Activated CD8-positive, alpha-beta memory T cell treated with anti-CD3 and anti-CD28 coated beads for 36 hours (primary cell): ENCODE measurements at regions not wholly inside any gene's neighbourhood (a gene's known extent, or its start where the extent isn't known, plus 50 kb on each side); places are given as distances from the start of the nearest gene placed in this dataset.

Source experiments
- CTCF ChIA-PET: fragments of 350-600 bp; sonication (Branson Sonifier 250); formaldehyde crosslinking; loops from one replicate; lab custom pipeline; 2021; ENCODE audit warnings: antibody characterized with exemption; lab: Charles Lee
- POLR2A ChIA-PET: fragments of 350-600 bp; sonication (Branson Sonifier 250); formaldehyde crosslinking; loops from one replicate; lab custom pipeline; 2021; ENCODE audit warnings: antibody characterized with exemption; lab: Charles Lee

DNA sequence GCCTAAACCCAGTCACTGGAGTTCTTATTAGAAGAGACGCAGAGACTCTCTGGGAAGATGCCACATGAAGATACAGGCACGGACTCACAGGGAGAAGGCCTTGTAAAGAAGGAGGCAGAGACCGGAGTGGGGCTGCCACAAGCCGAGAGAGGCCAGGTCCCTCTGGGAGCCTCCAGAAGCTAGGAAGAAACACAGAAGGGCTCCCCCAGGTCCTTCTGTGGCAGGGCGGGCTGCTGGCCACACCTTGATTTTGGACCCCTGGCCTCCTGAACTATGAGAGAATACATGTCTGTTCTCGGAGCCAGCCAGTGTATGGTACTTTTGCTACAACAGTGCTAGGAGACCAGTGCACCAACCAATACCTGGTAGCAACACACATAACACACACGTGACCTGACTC, 140.1 kb upstream of the SPACA7 start:
- ChIA-PET POLR2A (no interaction called here), CTCF (no interaction called here)

GRCh38 chr13:112236539-112237197, 139.5 kb upstream of the SPACA7 start:
- ChIA-PET POLR2A (no interaction called here), CTCF (no interaction called here)

DNA sequence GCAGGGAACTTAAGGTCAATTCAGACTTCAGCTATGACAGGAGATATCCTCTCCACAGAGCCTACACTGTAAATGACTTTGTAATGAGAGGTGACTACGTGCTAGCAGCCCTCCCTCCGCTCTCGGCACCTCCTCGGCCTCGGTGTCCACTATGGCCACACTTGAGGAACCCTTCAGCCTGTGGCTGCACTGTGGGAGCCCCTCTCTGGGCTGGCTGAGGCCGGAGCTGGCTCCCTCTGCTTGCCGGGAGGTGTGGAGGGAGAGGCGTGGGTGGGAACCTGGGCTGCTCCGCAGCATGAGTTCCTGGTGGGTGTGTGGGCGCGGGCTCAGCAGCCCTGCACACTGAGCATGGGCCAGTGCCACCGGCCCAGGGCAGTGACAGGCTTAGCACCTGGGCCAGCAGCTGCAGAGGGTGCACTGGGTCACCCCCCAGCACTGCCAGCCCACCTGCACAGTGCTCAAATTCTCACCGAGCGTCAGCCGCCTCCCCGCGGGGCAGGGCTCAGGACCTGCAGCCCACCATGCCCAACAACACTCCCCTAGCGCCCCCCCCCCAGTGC, 137.6 kb upstream of the SPACA7 start:
- POLR2A ChIA-PET, result no interaction called here
- CTCF ChIA-PET, result no interaction called here

GRCh38 chr13:112240076-112240475, 136.1 kb upstream of the SPACA7 start:
- POLR2A ChIA-PET, result no interaction called here
- CTCF ChIA-PET, result no interaction called here

DNA sequence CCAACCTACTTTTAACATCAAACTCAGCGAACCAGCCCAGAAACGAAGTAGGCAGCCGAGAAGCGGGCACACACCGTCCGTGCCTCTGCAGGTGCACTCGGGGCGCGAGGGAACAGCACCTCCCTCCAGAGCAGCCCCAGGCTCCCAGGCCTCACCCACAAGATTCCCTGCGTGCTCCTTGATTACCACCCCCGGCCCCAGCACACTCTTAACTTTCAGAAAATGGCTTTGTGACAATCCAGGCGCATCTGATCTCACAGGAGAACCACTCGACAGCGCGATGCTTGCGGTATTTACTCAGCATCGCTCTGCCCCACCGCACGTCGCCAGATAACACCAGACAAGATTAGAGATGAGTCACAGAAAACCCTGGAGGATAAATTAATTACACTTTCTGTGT, 134.9 kb upstream of the SPACA7 start:
- ChIA-PET CTCF (no interaction called here), POLR2A (no interaction called here)

DNA sequence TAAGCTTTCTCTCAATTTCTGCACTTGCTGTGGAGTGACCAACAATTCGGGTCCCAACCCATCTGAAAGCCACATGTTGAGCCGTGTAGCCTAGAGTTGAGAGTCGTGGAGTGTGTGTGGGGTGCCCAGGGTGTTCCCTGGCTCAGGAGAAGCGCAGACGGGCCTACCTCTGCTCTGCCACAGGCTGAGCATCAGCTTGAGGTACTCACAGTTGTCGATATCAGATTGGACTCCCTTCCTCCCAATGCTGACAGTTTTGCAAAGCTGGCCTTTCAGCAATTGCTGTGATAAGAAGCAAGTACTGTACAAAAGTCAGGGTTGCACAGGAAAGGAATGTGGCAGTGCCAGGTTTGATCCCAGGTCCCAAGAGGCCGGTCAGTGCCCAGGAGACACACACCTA, 133.4 kb upstream of the SPACA7 start:
- CTCF ChIA-PET, result no interaction called here
- POLR2A ChIA-PET, result no interaction called here

DNA sequence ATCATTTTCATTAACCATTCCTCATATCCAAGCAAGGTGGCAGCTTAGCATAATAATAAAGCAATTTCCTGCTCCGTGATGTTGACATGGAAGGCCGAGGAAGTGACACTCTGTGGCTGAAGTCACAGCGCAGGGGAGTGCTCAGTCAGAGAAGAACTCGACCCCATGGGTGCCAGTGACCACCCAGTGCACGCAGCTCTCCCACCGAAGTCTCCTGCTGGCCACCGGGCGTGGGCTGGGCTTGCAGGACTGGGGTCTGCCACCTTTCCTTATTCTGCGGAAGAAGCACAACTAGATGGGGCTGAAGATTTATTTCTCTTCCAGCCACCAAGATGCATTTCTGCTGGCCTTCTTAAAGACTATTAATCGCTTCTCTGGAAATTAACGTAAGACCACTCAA, 132.1 kb upstream of the SPACA7 start:
- ChIA-PET CTCF (no interaction called here), POLR2A (no interaction called here)

GRCh38 chr13:112244495-112245177, 131.5 kb upstream of the SPACA7 start:
- POLR2A ChIA-PET, result no interaction called here
- CTCF ChIA-PET, result no interaction called here

DNA sequence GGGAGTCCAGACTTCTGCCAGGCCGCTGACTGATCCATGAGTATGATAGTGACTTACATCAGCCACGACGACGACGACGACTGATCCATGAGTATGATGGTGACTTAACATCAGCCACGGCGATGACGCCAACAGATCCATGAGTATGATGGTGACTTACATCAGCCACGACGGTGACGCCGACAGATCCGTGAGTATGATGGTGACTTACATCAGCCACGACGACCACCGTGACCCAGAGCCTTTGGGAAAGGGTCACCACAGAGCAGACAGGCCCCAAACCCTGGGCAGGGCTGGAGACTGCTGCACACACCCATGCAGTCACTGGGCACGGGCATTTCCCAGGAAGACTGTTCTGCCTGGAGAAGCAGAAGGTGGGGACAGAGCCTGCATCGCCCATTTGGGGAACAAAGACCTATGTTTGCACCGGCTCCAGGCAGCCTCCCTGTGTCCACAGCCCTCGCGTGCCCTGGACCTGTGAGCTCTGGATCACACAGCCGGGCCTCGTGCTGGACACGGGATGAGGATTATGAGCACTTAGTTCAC, 130.9 kb upstream of the SPACA7 start:
- CTCF ChIA-PET, result interaction anchor here (0.5 kb wide), 1 partner anchor 148 kb away, joined by 4 read pairs; no protein-coding TSS in a partner anchor
- POLR2A ChIA-PET, result no interaction called here

GRCh38 chr13:112245989-112246388, 130.2 kb upstream of the SPACA7 start:
- ChIA-PET POLR2A (no interaction called here), CTCF (no interaction called here)

- ChIA-PET CTCF (no interaction called here), POLR2A (no interaction called here)
These were observed 129.3 kb upstream of the SPACA7 start for GRCh38 chr13:112246731-112247470.

GRCh38 chr13:112247471-112248405, 128.4 kb upstream of the SPACA7 start:
- ChIA-PET POLR2A (no interaction called here), CTCF (no interaction called here)

- POLR2A ChIA-PET, result no interaction called here
- CTCF ChIA-PET, result no interaction called here
These were observed 127.8 kb upstream of the SPACA7 start for GRCh38 chr13:112248406-112248760.

DNA sequence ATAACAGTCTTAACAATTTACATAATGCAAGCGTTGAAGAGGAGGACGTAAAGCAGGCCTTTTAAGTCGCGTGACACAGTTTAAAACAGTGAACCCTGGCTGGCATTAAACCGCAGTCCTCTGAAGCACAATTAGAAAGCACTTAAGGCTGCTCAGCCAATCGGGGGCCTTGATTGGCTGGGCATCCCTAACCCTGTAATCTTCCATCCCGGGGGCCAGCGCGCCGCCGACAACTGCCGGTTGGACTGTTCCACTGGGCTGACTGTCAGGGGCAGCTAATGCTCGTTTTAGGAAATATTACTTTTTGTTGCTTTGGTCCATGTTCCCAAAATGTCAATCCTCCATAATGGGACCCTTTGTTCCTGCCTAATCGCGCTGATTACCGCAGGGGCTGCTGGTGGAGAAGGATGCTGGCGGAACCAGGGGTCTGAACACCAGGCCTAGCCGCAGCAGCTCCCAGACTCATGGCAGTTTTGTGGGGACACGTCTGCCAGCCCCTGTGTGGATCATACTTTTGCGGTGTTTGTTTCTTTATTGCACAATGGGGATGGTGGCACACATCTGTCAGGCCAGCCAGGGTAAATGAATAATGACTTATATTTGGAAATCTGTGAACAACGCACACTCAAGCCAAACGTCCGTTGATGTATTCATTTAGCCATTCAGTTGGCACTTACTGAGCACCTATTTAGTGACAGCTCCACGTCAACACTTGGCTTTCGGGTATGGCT, 127.1 kb upstream of the SPACA7 start:
- POLR2A ChIA-PET, result no interaction called here
- CTCF ChIA-PET, result no interaction called here

GRCh38 chr13:112249644-112250610, 126.2 kb upstream of the SPACA7 start:
- CTCF ChIA-PET, result no interaction called here
- POLR2A ChIA-PET, result no interaction called here

DNA sequence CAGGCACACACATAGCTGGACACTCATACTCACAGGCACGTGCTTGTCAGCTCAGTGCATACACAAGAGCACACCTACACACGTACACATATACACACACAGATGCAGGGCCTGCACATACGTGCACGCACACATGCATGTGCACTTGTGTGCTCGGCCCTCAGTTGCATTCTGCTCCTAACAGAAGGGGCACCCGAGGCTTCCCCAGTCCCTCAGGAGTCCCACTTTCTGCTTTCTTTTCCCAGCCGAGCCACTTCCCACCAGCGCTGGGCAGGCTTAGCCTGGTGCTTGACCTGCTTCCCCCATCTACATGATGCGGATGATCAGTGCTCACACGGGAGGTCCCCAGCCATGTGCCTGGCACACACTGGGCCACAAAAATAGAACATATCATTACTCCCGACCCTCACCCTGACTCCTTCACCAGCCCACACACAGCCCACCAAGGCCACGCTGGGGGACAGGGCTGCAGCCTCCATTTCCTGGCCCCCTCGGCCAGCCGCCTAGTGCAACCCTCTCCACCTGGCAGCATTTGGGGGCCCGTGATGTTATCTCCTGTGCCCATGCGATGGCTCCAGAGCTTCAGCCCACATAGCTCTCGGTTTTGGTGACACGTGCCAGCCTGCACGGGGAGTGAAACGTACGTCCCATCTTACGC, 125.2 kb upstream of the SPACA7 start:
- POLR2A ChIA-PET, result no interaction called here
- CTCF ChIA-PET, result no interaction called here
